ENCODE measurements at regions not wholly inside any gene's neighbourhood (a gene's known extent, or its start where the extent isn't known, plus 50 kb on each side); places are given as distances from the start of the nearest gene placed in this dataset.

DNA sequence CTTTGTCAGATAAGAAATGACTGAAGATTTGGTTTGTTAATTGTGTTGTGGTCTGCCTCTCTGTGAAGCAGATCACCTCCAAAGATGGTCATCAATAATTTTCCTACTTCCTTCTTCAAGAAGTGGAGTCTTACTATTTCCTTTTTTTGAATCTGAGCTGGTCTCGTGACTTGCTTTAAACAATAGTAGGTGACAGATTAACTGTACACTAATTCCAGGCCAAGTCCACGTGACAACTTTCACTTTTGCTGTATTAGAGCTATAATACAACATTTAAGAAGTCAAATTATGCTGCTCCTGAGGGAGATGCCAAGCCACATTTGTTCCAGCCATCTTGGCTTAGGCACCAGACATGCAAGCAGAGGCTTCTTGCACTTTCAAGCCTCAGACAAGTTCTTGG lies 393.8 kb upstream of the GRID2 start:
- TF ChIP-seq, protein P1, sequence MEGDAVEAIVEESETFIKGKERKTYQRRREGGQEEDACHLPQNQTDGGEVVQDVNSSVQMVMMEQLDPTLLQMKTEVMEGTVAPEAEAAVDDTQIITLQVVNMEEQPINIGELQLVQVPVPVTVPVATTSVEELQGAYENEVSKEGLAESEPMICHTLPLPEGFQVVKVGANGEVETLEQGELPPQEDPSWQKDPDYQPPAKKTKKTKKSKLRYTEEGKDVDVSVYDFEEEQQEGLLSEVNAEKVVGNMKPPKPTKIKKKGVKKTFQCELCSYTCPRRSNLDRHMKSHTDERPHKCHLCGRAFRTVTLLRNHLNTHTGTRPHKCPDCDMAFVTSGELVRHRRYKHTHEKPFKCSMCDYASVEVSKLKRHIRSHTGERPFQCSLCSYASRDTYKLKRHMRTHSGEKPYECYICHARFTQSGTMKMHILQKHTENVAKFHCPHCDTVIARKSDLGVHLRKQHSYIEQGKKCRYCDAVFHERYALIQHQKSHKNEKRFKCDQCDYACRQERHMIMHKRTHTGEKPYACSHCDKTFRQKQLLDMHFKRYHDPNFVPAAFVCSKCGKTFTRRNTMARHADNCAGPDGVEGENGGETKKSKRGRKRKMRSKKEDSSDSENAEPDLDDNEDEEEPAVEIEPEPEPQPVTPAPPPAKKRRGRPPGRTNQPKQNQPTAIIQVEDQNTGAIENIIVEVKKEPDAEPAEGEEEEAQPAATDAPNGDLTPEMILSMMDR (IDR thresholded peaks at IDR 0.05; ENCODE audit: insufficient read depth, low read depth, low read length): no peak
- TF ChIP-seq EZH2 (IDR thresholded peaks at IDR 0.05; ENCODE audit: insufficient read depth, low read length): no peak
